ENCODE measurements at regions not wholly inside any gene's neighbourhood (a gene's known extent, or its start where the extent isn't known, plus 50 kb on each side); places are given as distances from the start of the nearest gene placed in this dataset.

DNA sequence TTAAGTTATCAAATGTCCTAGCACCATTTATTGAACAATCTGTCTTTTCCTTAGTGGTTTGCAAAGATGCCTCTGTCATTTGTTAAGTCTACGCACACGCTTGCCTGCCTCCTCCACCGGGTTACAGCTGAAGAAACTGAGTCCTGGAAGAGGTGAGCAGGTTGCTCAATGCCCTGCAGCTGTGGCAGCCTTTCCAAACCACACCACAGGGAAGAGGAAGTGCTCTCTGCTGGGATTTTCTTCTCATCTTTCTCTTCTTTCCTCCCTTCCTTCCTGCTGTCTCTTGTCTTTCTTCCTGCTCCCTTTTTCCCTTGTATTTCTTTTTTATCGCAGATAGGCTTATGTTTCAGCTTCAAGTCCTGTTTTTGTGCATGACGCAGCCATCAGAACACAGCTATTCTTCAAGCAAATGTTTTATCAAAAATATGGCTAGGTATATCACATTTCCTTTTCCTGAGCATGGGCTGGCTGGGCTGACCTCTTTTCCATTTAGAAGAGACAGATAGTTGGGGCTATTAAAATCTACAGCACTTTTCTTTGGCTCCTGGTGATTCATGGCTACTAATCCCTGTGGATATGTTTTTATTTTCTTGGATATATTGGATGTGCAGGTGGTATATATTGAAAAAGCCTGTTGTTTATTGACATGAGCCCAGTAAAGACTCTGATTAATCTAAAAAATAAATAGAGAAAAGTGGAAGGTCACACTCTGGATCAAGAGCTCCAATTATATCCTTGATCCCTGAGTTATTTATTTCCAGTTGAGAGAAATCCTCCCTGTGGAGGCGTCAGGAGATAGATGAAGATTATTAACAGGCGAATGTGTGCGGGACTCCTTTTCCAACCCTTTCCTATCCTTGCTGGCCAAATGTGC is 214.6 kb downstream of the TSN start:
- DNase-seq = no peak

DNA sequence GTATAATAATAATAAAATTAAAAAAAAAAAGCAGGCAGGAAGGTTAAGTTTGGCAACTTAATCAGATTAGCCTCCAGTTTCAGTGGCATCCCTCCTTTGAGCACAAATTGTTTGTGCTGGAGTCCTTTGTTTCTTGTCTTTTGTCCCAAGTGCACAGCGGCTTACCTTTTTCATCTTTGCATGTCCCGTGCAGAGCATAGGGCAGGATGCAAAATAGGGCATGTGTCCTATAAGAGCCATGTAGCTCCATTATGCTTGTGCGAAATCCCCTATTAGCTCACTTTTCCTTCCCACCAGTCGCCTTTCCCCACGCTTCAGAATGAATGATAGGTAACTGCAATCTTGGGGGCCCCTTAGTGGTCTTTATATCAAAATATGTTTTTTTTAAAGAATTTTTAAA is 216.8 kb downstream of the TSN start:
- DNase-seq = no peak

DNA sequence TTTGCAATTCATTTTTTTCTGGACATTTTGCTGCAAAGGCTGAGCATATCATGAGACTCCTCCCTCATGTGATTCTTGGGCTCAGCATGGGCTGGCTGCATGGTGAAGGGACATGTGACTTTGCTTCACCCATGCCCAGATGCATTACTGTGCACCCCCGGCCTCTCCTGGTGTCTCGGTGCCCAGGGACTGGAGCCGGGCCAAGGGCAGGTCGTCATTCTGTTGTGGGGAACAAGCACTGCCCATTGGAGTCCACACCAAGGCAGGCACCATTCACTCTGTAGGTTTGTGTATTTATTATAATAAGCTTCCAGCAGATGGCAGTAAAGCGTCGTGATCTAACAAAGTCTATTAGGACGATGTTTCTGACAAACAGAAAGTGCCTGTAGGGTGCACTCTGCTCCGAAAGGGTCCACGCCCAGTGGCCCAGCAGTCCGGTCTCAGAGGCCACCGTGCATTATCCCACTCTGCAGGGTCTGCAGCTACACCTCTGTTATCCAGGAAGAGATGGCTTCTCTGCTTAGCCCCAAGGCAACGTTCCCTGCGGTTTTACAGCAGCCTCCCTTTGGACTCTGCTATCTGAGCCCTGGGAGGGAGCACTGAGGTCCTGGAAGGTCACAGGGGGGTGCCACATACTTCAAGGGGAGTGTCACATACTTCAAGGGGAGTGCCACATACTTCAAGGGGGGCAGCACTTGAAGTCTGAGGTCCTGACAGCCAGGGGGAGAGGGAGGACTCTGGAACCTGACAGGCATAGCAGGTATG is 219.6 kb downstream of the TSN start:
- peak; percentile 61 for DNase-seq

DNA sequence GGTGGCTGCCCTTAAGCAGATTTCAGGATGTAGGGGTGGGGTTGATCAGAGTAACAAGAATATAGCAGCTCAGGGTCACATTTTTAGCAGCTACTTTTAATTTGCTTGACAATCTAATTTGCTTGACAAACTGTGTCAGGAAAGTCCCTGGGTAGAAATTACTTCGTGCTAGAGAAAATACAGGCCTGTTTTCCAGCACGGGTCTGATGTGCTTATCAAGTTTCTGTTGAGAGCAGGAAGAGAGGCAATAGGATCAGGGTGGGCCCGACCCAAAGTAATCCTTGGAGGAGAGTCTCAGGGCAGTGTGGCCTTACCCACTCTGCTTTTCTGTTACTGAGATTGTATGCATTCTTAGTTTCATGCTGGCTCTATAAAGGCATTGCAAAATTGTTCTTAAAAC is 221.5 kb downstream of the TSN start:
- DNase-seq = no peak

DNA sequence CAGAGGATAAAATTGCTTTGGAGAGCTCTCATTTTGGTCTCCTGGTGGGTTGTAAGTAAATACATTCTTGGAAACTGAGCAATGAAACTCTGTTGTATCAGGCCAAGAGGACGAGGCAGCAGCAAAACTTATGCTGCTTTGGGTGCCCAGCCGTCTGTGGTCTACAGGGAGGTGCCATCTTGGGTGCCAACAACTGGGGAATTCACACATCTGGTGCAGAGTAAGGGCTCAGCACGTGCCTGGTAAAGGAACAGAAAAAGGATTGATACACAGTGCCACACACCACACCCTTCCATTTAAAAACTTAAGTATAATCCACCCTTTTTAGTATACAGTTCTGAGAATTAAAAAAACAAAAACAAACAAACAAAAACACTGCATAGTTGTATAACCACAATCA is 221.9 kb downstream of the TSN start:
- no peak for DNase-seq

DNA sequence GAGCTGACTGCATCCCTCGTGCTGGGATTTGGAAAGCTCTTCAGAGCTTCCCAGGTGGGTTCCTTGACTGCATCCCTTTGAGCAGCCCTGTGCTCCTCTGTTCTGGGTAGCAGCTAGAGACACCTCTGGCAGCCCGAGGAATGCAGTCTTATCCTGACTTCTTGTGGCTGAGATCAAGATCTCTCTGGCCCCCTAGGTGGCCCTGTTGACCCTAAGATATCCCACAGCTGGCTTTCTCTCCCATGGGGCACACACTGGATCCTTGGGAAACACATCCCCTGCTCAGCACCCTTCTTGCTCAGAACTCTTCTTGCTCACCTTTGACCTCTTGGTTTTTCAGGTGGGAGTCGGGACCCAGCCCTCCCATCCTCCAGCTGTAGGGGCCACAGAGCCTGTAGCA is 237.2 kb downstream of the TSN start:
- DNase-seq = no peak

DNA sequence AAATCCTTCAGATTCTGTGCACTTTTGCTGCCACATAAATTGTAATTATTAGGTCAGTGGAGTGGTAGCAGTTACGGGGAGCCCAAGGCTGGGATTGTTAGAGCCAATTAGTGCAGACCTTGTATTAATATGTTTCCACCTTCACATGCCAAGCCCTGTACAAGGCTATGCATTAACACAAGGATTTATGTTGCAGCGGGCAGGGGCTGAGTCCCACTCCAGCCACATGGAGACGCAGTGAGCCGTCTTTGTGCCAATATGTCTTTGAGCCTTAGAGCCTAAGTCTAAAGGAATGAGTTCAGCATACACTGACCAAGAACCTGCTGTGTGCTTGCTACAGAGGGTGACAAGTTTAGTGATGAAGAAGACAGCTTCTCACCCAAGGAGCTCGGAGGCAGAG is 238.2 kb downstream of the TSN start:
- no peak for DNase-seq

DNA sequence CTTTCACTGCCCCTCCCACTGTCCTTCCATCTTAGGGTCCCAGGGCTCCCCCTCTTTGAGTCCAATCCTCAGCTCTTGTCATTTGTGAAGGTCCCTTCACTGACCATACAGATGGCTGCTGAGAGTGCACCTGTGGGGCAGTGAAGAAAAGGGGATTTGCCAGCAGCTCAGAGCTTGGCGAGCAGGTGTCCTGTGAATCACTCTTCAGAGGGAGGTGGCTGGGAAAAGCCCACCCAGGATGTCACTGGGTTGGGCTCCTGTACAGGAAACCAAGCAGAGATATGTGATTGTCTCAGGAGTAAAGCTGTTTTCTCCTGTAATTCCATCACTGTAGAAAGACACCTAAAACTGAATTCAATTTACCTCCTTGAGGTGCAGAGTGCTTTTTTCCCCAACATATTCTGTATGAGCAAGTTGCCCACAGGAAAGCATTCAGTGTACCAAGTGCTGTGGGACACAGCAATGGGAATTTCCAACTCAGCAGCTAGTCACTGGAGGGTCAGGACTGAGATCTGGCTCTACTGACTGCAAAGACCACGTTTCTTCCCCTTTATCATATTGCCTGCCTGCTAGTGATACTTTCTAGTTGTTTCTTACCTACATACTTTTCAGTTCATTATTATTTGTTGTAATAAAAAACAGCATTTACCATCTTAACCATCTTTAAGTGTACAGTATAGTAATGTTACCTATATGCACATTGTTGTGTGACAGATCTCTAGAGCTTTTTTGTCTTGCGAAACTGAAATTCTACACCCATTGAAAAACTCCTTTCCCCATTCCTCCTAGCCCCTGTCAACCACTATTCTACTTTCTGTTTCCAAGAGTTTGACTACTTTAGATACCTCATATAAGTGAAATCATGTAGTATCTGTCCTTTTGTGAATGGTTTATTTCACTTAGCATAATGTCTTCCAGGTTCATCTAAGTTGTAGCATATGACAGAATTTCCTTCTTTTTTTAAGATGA is 239.1 kb downstream of the TSN start:
- DNase-seq = no peak

DNA sequence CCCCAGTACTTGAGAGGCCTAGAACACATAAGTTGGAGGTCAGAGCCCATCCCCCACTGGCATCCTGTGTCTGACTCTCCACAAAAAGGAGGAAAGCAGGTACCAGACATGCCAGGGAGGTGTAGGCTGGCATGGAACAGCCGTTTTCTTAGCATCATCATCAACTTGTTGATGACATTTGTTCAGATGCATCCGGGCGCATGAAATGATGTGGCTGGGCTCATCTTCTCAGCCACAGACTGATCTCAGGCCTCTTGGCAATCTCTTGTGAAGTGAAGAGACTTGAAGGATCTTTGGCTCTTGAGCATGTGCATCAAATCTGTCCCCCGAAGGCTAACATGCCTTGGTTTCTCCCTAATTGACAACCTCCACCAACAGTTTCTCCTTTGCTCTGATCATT is 243.3 kb downstream of the TSN start:
- no peak for DNase-seq

DNA sequence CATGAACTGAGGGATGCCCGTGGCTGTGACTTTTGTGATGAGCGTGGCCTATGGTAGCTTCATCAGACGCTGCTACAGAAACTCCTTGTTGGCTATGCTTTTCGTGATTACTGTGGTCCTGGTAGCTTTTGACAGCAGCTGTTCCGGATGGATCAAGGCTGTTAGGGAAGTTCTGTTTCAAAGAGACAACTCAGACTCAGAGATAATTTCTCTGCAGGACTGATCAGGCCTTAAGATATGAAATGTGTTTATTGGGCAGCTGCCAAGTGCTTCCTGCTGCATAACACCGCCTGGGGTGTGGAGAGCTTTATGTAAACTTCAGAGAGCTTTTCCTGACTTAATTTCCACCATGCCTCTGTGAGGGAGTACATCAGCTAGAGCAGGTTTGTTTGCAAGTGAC is 243.8 kb downstream of the TSN start:
- DNase-seq = peak; percentile 3

DNA sequence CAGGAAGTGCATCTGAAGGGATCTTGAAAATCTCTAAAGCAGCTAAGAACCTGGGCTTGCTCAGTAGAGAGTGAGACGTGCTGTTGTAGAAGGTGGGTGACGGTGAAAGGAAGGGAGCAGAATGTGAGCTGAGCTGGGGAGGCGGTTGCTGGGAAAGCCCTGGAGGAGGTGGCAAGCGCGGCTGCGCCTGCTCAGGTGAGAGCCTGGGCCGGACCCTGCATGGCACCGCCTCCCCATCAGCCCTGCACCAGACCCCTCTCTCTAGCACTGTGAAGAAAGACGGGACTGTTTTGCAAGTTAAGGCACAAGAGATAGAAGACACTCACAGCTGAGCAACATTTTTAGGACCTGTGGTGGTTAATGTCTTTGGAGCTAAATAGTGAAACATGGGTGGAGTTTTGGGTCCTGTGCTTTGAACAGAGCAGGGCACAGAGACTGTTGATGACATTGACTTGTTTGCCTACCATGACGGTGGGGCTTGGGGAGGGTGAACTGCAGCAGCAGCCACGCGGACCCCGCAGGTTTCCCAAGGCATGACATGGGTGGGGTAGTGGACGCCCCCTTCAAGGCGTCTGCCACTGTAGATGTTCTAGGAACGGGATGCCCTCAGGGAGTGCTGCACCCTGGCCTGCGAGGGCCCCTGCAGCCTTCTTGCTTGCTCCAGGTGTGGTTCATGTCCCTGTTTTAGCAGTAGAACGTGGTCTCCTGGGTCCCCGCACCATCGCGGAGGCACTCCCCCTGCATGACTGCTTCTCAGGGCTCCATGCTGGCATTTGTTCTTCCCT is 245.3 kb downstream of the TSN start:
- no peak for DNase-seq

DNA sequence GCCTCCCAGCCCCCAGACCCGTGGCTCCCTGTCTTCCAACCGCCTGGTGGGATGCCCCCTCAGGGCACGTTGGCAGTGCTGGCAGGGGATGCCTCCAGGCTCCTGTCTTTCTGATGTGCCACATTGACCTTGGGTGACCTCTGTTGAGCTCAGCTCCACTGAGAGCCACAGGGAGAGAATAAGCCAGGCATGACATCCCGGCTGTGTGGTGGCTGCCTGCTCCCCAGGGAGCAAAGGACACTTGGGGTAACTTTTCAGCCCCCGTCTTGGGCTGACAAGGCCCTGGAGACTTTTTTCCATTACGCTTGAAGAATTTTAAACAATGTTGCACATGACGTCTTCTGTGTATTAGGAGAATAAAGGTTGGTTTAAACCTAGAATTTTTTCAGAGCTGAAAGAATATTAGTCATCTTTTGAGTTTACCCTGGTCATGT is 246.0 kb downstream of the TSN start:
- no peak for DNase-seq

DNA sequence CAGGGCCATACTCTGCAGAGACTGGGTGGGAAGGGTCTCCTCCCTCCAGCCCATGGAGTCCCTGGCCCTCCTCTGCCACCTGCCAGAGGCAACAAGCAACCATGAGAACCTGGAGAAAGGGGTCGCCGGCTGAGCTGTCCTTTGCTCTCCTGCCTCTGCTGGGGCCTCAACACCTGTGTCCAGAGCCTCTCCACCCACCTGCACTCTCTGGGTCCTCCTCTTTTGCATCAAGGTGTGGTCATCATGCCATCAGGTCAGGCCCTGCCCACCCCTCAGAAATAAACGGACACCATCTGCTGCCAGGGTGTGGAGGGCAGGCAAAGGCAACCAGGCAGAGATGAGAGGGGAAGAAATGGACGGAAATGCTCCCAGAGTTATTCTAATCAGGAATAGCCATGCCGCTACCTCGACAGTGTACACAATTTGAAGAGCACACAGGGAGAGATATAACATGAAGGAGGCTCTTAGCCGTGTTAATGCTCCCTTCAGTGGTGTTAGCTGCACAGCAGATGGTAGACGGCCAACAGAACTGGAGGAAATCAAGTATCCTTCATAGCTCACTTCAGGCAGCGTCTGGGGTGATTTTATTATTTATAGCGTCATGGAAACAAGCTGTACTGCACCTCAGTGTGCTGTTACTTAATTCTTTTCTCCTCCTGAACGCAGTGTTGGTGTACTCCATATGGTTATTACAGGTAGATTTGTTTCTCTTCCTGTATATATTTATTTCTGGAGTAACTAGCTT is 247.9 kb downstream of the TSN start:
- DNase-seq = no peak

DNA sequence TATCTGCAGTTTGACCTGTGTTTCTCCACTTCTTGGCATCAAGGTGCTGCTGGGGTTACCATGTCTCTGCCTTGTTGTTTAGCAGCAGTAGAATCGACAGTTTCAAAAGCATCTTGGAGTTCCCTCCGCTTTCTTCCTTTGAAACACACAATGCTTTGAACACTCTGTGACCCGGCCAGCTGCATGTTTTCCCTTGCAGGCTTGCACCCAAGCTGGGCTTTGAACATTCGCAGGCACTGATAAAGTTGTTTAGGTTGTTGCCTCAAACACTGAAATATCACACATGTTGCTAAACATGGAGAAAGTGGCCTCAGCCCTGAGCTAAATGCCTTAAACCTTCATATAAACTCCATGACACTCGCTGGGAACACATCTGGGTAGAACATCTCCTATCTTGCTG is 251.7 kb downstream of the TSN start:
- no peak for DNase-seq

DNA sequence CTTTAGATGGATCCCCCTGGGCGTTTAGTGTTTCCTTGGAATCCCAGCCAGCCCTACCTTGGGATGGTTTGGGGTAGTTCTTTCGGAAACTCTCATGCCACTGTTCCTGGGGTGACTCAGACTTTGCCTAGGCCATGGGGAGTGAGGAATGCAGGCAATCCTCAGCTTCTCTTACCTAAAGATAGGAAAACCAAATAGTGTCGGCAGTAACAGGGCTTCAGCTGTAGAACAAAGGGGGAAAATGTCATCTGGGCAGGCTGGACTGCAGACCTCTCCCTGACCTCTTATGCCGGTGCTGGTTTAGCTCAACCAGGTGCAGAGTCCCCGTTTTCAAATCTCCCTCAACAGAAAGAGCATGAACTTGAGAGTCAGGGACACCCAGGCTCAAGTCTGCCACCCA is 252.1 kb downstream of the TSN start:
- DNase-seq = no peak

DNA sequence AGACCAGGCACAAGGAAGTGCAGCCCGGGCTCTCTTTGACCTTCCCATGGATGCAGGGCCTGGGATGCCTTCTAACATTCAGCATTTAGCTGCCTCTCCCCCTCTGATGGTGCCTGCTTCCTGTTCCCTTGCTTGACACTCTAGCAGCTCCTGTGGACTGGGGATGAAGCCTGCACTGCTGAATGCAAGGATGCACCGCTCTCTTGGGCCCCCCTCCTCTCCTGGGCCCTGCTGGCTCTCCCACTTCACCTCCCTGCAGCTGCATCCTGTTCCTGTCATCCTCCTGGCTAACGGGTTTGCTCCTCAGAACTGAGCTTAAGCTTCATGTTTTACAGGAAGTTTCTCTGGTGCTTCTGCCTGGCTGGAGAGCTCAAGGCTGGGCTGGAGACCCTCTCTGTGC is 254.1 kb downstream of the TSN start:
- DNase-seq = no peak

DNA sequence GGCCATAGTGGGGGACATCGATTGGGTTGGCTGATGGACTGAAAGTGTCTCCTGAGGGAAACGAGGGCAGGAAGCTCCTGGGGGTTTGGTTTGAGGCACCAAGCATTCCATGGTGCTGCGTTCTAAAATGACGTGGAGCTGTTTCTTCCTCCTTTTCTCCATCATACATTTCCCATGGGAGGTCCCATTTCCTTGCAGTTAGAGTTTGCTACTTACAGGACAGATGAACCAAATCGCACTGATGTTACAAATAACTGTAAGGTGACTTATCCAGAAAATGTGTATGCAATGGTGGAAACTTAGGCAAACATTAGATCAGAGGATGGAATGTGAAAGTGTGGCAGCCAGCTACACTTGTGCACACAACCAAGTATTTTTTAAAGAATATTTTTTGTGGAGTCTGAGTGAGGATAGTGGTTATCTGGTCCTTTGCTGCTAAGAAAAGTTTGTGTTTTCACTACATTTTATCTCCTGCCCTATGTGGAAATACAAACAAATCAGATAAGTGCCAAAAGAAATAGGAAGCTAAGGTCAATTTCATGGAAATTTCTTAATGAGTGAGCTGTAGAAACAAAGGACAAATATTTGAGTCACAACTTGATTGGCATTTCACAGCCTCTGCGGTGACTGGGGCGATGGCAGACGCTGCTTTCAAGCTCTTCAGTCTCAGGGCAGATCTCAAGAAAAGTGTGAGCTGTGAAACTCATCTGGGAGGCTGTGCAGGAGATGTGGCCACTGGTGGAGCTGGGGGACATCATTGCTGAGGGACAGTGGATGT is 256.2 kb downstream of the TSN start:
- DNase-seq = no peak

DNA sequence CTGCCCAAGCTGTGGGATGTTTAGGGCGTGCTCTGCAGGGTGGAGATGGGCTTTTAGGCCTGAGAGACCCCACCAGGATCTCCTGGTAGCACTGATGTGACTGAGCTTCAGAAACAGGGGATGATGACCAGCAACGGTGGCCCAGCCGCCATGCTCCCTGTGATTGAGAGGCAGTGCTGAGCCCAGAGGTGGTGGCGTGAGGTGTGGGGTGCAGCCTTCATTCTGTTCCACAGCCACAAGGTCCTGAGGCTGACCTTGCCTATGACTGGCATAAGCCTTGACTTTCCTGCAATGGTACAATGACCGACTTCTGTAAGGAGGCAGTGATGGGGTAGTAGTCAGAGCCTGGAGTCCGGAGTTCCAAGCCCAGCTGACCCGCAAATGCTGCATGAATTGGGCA is 263.3 kb downstream of the TSN start:
- DNase-seq = no peak

DNA sequence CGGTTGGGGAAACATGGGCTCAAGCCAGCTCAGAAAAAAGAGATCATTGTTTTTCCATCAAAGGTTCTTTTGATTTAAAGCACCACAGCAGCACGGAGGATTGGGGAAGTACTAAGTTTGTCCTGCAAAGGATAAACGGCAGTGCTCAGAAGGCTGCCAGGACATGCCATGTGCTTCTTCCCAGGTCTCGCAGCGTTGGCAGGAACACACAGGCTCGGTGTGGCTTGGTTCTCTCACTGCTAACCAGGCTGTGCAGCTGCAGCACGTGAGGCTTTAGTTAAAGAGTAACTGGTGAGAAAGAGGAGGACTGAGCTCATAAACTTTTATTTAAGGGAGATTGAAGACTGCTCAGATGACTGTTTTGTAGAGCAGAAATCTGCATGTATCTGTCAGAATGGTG is 264.3 kb downstream of the TSN start:
- no peak for DNase-seq

DNA sequence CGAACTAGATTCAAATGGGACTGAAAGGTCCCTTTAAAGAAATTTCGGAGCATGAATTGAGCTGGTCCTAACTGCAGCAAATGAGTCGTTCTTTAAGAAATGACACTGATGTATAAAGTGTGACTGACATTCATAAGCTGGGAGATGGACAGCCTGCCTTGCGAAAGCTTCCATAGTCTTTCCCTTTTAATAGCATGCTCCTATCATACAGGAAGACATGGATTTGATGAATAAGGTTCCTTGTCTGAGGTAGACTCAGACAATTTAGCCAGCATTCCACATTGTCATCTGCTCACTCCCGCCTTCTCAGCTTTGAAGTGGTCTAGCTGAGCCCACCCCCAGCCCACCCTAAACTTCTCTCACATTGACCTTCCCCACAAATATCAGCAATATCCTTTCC is 264.9 kb downstream of the TSN start:
- no peak for DNase-seq

DNA sequence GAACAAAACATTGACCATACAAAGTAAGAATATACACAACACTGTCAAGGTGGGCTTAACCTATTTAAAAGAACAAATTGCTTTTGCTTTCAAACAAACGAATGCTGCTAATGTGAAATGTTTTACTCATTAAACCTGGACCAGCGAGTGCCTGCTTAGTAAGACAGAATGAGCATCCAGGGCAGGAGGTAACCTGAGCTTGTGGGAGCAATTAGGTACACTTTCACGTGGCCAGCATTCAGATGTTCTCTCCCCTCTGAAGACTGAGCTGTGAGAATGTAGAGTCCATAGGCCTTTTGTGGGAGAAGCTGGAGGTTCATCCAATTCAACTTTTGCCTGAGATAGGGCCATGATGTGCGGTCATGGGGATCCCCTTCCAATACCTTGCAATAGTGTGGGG is 266.5 kb downstream of the TSN start:
- no peak for DNase-seq

Data from NCI-H1105 (cell line).